Subcutaneous abdominal adipose tissue (tissue), 5 donors: ENCODE measurements at regions not wholly inside any gene's neighbourhood (a gene's known extent, or its start where the extent isn't known, plus 50 kb on each side); places are given as distances from the start of the nearest gene placed in this dataset.

Experiments used
- H3K27ac ChIP-seq: one replicate; pipeline ENCODE4 v1.7.0; 2013; ENCODE audit warnings: low read depth, mild to moderate bottlenecking, inconsistent platforms, low read length, moderate library complexity
- H3K27me3 ChIP-seq, 5 donors: one replicate each; pipeline ENCODE4 v1.7.0; 2013; ENCODE audit warnings: low read length in 5 of 5, inconsistent platforms in 1 of 5; ENCODE audit not compliant: control insufficient read depth in 5 of 5, insufficient read depth in 4 of 5
- H3K36me3 ChIP-seq, 5 donors: one replicate each; pipeline ENCODE4 v1.7.0; 2013; ENCODE audit warnings: low read length in 5 of 5; ENCODE audit not compliant: control insufficient read depth in 5 of 5, insufficient read depth in 5 of 5
- H3K4me1 ChIP-seq, 5 donors: one replicate each; pipeline ENCODE4 v1.7.0; 2013; ENCODE audit warnings: low read length in 5 of 5, mild to moderate bottlenecking in 3 of 5, moderate library complexity in 1 of 5; ENCODE audit not compliant: control insufficient read depth in 5 of 5, insufficient read depth in 5 of 5
- H3K4me3 ChIP-seq, 5 donors: one replicate each; pipeline ENCODE4 v1.7.0; 2013; ENCODE audit warnings: low read length in 5 of 5, low read depth in 1 of 5
- H3K9ac ChIP-seq, 5 donors: one replicate each; pipeline ENCODE4 v1.7.0; 2013; ENCODE audit warnings: low read length in 5 of 5, mild to moderate bottlenecking in 4 of 5, moderate library complexity in 3 of 5
- H3K9me3 ChIP-seq, 5 donors: one replicate each; pipeline ENCODE4 v1.7.0; 2013; ENCODE audit warnings: low read length in 5 of 5; ENCODE audit not compliant: control insufficient read depth in 5 of 5
- donor health status: healthy.
- donor health status: healthy.
- donor health status: healthy.
- donor health status: healthy.
- donor health status: healthy.

- no peaks in the 10 kb centered on the region for H3K36me3 ChIP-seq
- H3K9me3 ChIP-seq = no peaks in the 10 kb centered on the region
- peaks cover 0 to 5% (median 0%) of the 10 kb centered on the region in 5 donors for H3K27me3 ChIP-seq
- H3K4me3 ChIP-seq = no peak overlapping the region
- H3K4me1 ChIP-seq = peaks cover 0 to 7% (median 0%) of the 10 kb centered on the region in 5 donors
- no peak overlapping the region for H3K9ac ChIP-seq
- no peak overlapping the region for H3K27ac ChIP-seq
Measured at GRCh38 chr6:154649721-154650120, 83.5 kb upstream of the SCAF8 start.

- no peaks in the 10 kb centered on the region for H3K36me3 ChIP-seq
Measured at GRCh38 chr6:154650351-154650750, 82.9 kb upstream of the SCAF8 start.

GRCh38 chr6:154651656-154652055 lies 81.6 kb upstream of the SCAF8 start:
- Histone ChIP-seq H3K36me3 (no peaks in the 10 kb centered on the region), H3K27ac (no peak overlapping the region), H3K9ac (no peak overlapping the region)

More at GRCh38 chr6:154650351-154650750, 82.9 kb upstream of the SCAF8 start:
- Histone ChIP-seq H3K27me3 (peaks cover 0 to 5% (median 0%) of the 10 kb centered on the region in 5 donors), H3K9ac (no peak overlapping the region), H3K4me3 (no peak overlapping the region), H3K9me3 (no peaks in the 10 kb centered on the region), H3K4me1 (peaks cover 0 to 7% (median 0%) of the 10 kb centered on the region in 5 donors), H3K27ac (no peak overlapping the region)

DNA sequence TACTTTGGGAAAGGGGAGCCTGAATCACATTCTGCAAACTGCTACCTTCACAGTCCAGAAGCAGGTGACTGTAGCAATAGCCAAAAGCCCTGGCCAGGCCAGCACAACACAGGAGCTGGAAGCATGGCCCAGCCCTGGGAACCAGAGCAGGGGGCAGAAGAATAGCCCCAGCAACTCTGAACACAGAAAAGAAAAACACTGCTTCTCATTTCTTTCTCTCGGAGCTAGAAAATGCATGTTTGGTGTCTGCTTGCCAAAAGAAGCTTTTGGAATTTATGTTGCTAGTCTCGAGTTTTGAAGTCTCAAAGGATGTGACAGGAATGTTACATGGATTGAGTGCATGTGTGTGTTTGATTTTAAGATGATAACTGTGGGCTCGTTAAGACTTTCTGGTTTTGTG lies 79.8 kb upstream of the SCAF8 start:
- Histone ChIP-seq H3K9ac (no peak overlapping the region), H3K4me3 (no peak overlapping the region), H3K27me3 (no peaks in the 10 kb centered on the region), H3K36me3 (no peaks in the 10 kb centered on the region), H3K27ac (no peak overlapping the region), H3K9me3 (no peaks in the 10 kb centered on the region), H3K4me1 (peaks cover 0 to 7% (median 0%) of the 10 kb centered on the region in 5 donors)

More at GRCh38 chr6:154651656-154652055, 81.6 kb upstream of the SCAF8 start:
- H3K27me3 ChIP-seq = no peaks in the 10 kb centered on the region
- no peaks in the 10 kb centered on the region for H3K9me3 ChIP-seq
- H3K4me3 ChIP-seq = no peak overlapping the region
- H3K4me1 ChIP-seq = peaks cover 0 to 7% (median 0%) of the 10 kb centered on the region in 5 donors

- H3K4me3 ChIP-seq = no peak overlapping the region
- H3K27ac ChIP-seq = no peak overlapping the region
- no peaks in the 10 kb centered on the region for H3K9me3 ChIP-seq
- H3K36me3 ChIP-seq = no peaks in the 10 kb centered on the region
- H3K27me3 ChIP-seq = no peaks in the 10 kb centered on the region
- H3K4me1 ChIP-seq = peaks cover 0 to 7% (median 0%) of the 10 kb centered on the region in 5 donors
- no peak overlapping the region for H3K9ac ChIP-seq
Measured at GRCh38 chr6:154653853-154654252, 79.4 kb upstream of the SCAF8 start.

GRCh38 chr6:154656660-154657059 lies 76.6 kb upstream of the SCAF8 start:
- no peak overlapping the region for H3K4me3 ChIP-seq
- H3K4me1 ChIP-seq = peaks cover 0 to 7% (median 0%) of the 10 kb centered on the region in 5 donors
- no peak overlapping the region for H3K27ac ChIP-seq
- no peaks in the 10 kb centered on the region for H3K9me3 ChIP-seq
- H3K36me3 ChIP-seq = no peaks in the 10 kb centered on the region
- H3K27me3 ChIP-seq = no peaks in the 10 kb centered on the region
- H3K9ac ChIP-seq = no peak overlapping the region

DNA sequence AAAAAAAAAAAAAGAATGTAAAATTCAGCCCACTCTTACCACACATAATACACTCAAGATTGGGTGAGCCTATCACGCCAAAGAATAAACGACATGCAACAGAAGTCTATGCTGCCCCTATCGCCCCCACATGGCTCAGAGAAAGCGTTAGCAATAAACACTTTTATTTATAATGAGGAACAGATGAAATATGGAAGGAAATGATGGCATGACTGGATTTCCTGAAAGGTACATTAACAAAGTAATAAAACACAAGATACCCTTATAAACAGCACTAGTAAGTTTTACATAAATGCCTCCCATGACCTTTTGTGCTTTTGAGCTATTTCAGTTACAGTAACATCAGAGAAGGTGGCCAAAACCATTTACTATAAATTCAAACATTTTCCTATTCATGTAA lies 71.4 kb upstream of the SCAF8 start:
- H3K9ac ChIP-seq = no peak overlapping the region
- no peaks in the 10 kb centered on the region for H3K9me3 ChIP-seq
- no peak overlapping the region for H3K4me3 ChIP-seq
- H3K4me1 ChIP-seq = no peaks in the 10 kb centered on the region
- no peaks in the 10 kb centered on the region for H3K36me3 ChIP-seq
- no peak overlapping the region for H3K27ac ChIP-seq
- H3K27me3 ChIP-seq = no peaks in the 10 kb centered on the region

DNA sequence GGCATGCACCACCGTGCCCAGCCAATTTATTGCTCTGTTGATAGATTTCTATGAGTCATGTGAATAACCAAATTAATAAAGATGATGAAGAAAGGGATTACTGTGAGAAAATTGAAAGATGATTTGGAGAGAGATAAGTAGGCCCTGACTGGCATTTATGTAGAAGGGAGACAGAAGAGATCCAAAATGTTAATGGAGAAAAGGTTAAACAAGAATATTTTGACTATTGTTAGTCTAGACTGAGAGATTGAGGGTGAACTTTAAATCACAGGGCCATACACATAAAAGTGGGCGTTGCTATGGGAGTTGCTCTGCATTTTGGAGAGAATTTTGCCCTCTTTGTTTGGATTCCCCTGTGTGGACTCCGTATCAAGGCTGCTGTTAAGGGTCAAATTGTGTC lies 68.9 kb upstream of the SCAF8 start:
- Histone ChIP-seq H3K4me1 (no peaks in the 10 kb centered on the region), H3K9me3 (no peaks in the 10 kb centered on the region), H3K36me3 (no peaks in the 10 kb centered on the region), H3K27ac (no peak overlapping the region), H3K4me3 (no peak overlapping the region), H3K9ac (no peak overlapping the region), H3K27me3 (no peaks in the 10 kb centered on the region)

DNA sequence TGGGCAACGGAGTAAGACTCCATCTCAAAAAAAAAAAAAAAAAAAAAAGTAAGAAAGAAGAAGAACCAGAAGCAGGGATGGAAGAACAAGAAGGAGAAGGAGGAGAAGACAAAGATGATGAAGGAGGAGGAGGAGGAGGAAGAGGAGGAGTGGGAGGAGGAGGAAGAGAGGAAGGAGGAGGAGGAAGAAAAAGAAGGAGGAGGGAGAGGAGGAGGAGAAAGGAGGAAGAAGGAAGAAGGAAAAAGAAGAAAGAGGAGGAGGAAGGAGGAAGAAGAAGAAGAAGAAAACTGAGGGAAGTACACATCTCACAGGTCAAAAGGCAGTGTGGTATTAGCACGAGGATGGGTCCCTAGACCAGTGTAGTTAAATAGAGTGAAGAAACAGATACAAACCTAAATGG lies 65.1 kb upstream of the SCAF8 start:
- Histone ChIP-seq H3K9ac (no peak overlapping the region), H3K36me3 (no peaks in the 10 kb centered on the region), H3K4me3 (no peak overlapping the region), H3K27me3 (no peaks in the 10 kb centered on the region), H3K9me3 (no peaks in the 10 kb centered on the region), H3K4me1 (no peaks in the 10 kb centered on the region), H3K27ac (no peak overlapping the region)

GRCh38 chr6:154672086-154672485 lies 61.1 kb upstream of the SCAF8 start:
- Histone ChIP-seq H3K4me1 (no peaks in the 10 kb centered on the region), H3K4me3 (no peak overlapping the region), H3K27ac (no peak overlapping the region), H3K36me3 (no peaks in the 10 kb centered on the region), H3K9ac (no peak overlapping the region), H3K27me3 (no peaks in the 10 kb centered on the region), H3K9me3 (no peaks in the 10 kb centered on the region)

DNA sequence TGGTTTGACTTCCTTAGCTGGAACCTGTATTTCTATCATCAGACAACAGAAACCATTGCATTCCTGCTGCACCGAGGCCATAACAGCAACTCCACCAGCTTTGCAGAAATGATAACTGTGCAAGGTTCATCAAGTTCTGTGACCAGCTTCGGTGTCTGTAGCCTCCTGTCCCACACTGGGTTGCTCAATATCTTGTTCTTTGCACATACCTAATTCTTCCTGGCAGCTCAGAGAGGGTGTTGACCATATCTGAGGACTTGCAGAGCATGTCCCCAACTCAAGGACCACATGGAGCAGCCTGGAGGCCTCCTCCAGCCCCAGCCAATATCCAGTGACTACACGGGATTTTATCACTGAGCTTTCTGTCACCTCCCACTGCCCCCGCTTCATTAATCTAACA lies 59.3 kb upstream of the SCAF8 start:
- Histone ChIP-seq H3K9ac (no peak overlapping the region), H3K4me3 (no peak overlapping the region), H3K27ac (no peak overlapping the region), H3K9me3 (no peaks in the 10 kb centered on the region), H3K27me3 (no peaks in the 10 kb centered on the region), H3K36me3 (no peaks in the 10 kb centered on the region), H3K4me1 (no peaks in the 10 kb centered on the region)
